Vagina (tissue), 2 donors: ENCODE measurements at regions not wholly inside any gene's neighbourhood (a gene's known extent, or its start where the extent isn't known, plus 50 kb on each side); places are given as distances from the start of the nearest gene placed in this dataset.

Source experiments
- DNase-seq, 2 donors: peaks; one replicate each; pipeline ENCODE4 v3.0.0-alpha.2; 2017; ENCODE audit errors: extremely low spot score in 2 of 2
- H3K27ac ChIP-seq: fragments of 200-600 bp; sonication (generic); one replicate; pipeline ENCODE4 v1.5.1; 2019
- H3K27me3 ChIP-seq: fragments of 200-600 bp; sonication (generic); one replicate; pipeline ENCODE4 v1.5.1; 2019
- H3K36me3 ChIP-seq, 2 donors: fragments of 200-600 bp; sonication (generic); one replicate each; pipeline ENCODE4 v1.5.1; 2017 to 2019
- H3K4me1 ChIP-seq: fragments of 200-600 bp; sonication (generic); one replicate; pipeline ENCODE4 v1.5.1; 2019
- H3K4me3 ChIP-seq, 2 donors: fragments of 200-600 bp; sonication (generic); 1 replicate in 1 of 2; 2 replicates in 1 of 2; pipeline ENCODE4 v1.5.1; 2016 to 2019
- H3K9me3 ChIP-seq: fragments of 200-600 bp; sonication (generic); one replicate; pipeline ENCODE4 v1.5.1; 2019
- CTCF ChIP-seq, 3 experiments: fragments of 450-650 bp in 2 of 3; fragments of 200-600 bp in 1 of 3; sonication (generic) in 1 of 3; IDR thresholded peaks; one replicate each; pipeline ENCODE4 v1.5.1; 2017 to 2019; ENCODE audit warnings: antibody characterized with exemption in 3 of 3, mild to moderate bottlenecking in 2 of 3, moderate library complexity in 2 of 3
- POLR2A ChIP-seq, 2 donors: fragments of 450-650 bp; IDR thresholded peaks; one replicate each; pipeline ENCODE4 v1.6.1; 2017; ENCODE audit warnings: antibody characterized with exemption in 2 of 2, mild to moderate bottlenecking in 2 of 2, moderate library complexity in 2 of 2
- POLR2AphosphoS5 ChIP-seq, 2 donors: sonication (generic); formaldehyde crosslinking; IDR thresholded peaks; one replicate each; pipeline ENCODE4 v1.9.0; 2017; ENCODE audit warnings: antibody characterized with exemption in 2 of 2, mild to moderate bottlenecking in 2 of 2, low read depth in 1 of 2; ENCODE audit not compliant: insufficient read depth in 1 of 2
- intact Hi-C: fragments of 100-400 bp; cut with DNase I; formaldehyde crosslinking; loops from one replicate; pipeline ENCODE4 v1.15.1; 2023

GRCh38 chr5:123868881-123869280 lies 356.9 kb downstream of the CSNK1G3 start:
- intact Hi-C loops = no loop called here
- Histone ChIP-seq H3K4me1 (no peaks in the 10 kb centered on the region), H3K4me3 (no peak overlapping the region), H3K27me3 (no peaks in the 10 kb centered on the region), H3K27ac (no peak overlapping the region), H3K9me3 (no peaks in the 10 kb centered on the region), H3K36me3 (no peaks in the 10 kb centered on the region)
- TF ChIP-seq POLR2A (IDR thresholded peaks at IDR 0.05) (no peak), POLR2AphosphoS5 (IDR thresholded peaks at IDR 0.05; ENCODE audit: insufficient read depth in 1 of 2, low read depth in 1 of 2) (no peak), CTCF (IDR thresholded peaks at IDR 0.05) (no peak)
- no peak for DNase-seq

GRCh38 chr5:123868267-123868666 lies 356.3 kb downstream of the CSNK1G3 start:
- Histone ChIP-seq H3K9me3 (no peaks in the 10 kb centered on the region), H3K4me1 (no peaks in the 10 kb centered on the region), H3K4me3 (no peak overlapping the region), H3K27me3 (no peaks in the 10 kb centered on the region), H3K36me3 (no peaks in the 10 kb centered on the region), H3K27ac (no peak overlapping the region)
- intact Hi-C loops = no loop called here
- TF ChIP-seq CTCF (IDR thresholded peaks at IDR 0.05) (no peak), POLR2A (IDR thresholded peaks at IDR 0.05) (no peak), POLR2AphosphoS5 (IDR thresholded peaks at IDR 0.05; ENCODE audit: insufficient read depth in 1 of 2, low read depth in 1 of 2) (no peak)
- DNase-seq = no peak

GRCh38 chr5:123865641-123866040 lies 353.7 kb downstream of the CSNK1G3 start:
- no peak overlapping the region for H3K27ac ChIP-seq
- intact Hi-C loops = no loop called here
- no peak overlapping the region for H3K4me3 ChIP-seq

GRCh38 chr5:123864578-123864977 lies 352.6 kb downstream of the CSNK1G3 start:
- Histone ChIP-seq H3K27me3 (no peaks in the 10 kb centered on the region), H3K4me1 (no peaks in the 10 kb centered on the region), H3K9me3 (no peaks in the 10 kb centered on the region), H3K27ac (no peak overlapping the region), H3K4me3 (no peak overlapping the region), H3K36me3 (no peaks in the 10 kb centered on the region)
- intact Hi-C loops = no loop called here
- DNase-seq = no peak
- TF ChIP-seq CTCF (IDR thresholded peaks at IDR 0.05) (no peak), POLR2AphosphoS5 (IDR thresholded peaks at IDR 0.05; ENCODE audit: insufficient read depth in 1 of 2, low read depth in 1 of 2) (no peak), POLR2A (IDR thresholded peaks at IDR 0.05) (no peak)

More at GRCh38 chr5:123865641-123866040, 353.7 kb downstream of the CSNK1G3 start:
- Histone ChIP-seq H3K4me1 (no peaks in the 10 kb centered on the region), H3K36me3 (no peaks in the 10 kb centered on the region), H3K9me3 (no peaks in the 10 kb centered on the region), H3K27me3 (no peaks in the 10 kb centered on the region)
- no peak for DNase-seq
- TF ChIP-seq POLR2AphosphoS5 (IDR thresholded peaks at IDR 0.05; ENCODE audit: insufficient read depth in 1 of 2, low read depth in 1 of 2) (no peak), CTCF (IDR thresholded peaks at IDR 0.05) (no peak), POLR2A (IDR thresholded peaks at IDR 0.05) (no peak)

- no peak for DNase-seq
- H3K9me3 ChIP-seq = no peaks in the 10 kb centered on the region
- H3K4me1 ChIP-seq = no peaks in the 10 kb centered on the region
- H3K36me3 ChIP-seq = no peaks in the 10 kb centered on the region
- H3K27me3 ChIP-seq = no peaks in the 10 kb centered on the region
- intact Hi-C loops = no loop called here
- no peak overlapping the region for H3K4me3 ChIP-seq
- no peak overlapping the region for H3K27ac ChIP-seq
- TF ChIP-seq CTCF (IDR thresholded peaks at IDR 0.05) (no peak), POLR2AphosphoS5 (IDR thresholded peaks at IDR 0.05; ENCODE audit: insufficient read depth in 1 of 2, low read depth in 1 of 2) (no peak), POLR2A (IDR thresholded peaks at IDR 0.05) (no peak)
Measured at GRCh38 chr5:123858938-123859337, 347.0 kb downstream of the CSNK1G3 start.
